ENCODE measurements at regions not wholly inside any gene's neighbourhood (a gene's known extent, or its start where the extent isn't known, plus 50 kb on each side); places are given as distances from the start of the nearest gene placed in this dataset.

DNA sequence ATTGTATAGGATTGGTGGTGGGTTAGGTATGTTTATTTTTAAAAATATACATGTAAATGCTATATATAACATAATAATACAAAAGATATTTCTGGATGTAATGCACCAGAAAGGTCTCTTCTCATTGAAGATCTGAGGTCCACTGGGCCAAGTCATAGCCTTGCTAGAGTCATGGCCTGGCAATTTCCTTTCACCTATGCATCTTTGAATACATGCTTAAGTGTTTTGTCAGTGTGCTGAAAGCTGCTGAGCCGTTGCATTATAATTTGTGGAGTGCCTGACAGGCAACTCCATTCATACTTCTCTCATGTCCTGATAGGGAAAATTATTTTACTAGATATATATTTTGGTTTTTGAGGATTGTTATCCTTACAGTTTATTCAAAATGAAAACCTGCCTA, 410.2 kb upstream of the CT83 start:
- TF ChIP-seq, protein P1, sequence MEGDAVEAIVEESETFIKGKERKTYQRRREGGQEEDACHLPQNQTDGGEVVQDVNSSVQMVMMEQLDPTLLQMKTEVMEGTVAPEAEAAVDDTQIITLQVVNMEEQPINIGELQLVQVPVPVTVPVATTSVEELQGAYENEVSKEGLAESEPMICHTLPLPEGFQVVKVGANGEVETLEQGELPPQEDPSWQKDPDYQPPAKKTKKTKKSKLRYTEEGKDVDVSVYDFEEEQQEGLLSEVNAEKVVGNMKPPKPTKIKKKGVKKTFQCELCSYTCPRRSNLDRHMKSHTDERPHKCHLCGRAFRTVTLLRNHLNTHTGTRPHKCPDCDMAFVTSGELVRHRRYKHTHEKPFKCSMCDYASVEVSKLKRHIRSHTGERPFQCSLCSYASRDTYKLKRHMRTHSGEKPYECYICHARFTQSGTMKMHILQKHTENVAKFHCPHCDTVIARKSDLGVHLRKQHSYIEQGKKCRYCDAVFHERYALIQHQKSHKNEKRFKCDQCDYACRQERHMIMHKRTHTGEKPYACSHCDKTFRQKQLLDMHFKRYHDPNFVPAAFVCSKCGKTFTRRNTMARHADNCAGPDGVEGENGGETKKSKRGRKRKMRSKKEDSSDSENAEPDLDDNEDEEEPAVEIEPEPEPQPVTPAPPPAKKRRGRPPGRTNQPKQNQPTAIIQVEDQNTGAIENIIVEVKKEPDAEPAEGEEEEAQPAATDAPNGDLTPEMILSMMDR (IDR thresholded peaks at IDR 0.05; ENCODE audit: insufficient read depth, low read length, poor library complexity, severe bottlenecking), result no peak
- Histone ChIP-seq H3K36me3 (ENCODE audit: control insufficient read depth, insufficient read depth, low read length) (no peaks in the 10 kb centered on the region), H3K4me3 (ENCODE audit: low read depth, low read length) (no peak overlapping the region), H3K27me3 (ENCODE audit: control insufficient read depth, insufficient read depth, low read length) (no peaks in the 10 kb centered on the region)
- DNase-seq (ENCODE audit: low read depth), result no peak

DNA sequence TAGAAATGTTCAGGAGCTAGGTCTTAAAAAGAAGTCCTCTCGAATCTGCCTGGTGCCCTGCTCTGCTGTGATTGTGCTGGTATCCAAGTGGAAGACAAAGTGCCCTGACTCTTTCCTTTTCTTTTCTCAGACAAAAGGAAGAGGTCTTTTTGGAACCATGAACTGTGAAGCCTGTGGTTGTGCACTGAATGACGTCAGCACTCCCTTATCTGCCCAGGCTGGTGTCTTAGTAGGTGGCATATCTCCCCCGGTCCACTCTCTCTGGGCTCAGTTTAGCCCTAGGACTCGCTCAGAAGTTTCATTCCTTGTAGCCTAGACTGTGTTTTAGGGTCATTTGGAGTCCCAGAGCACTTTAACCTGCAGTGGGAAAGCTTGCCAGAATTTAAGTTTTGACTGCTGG, 400.3 kb upstream of the CT83 start:
- TF ChIP-seq, protein P1 (IDR thresholded peaks at IDR 0.05; ENCODE audit: insufficient read depth, low read length, poor library complexity, severe bottlenecking), result no peak
- Histone ChIP-seq H3K36me3 (ENCODE audit: control insufficient read depth, insufficient read depth, low read length) (no peaks in the 10 kb centered on the region), H3K27me3 (ENCODE audit: control insufficient read depth, insufficient read depth, low read length) (no peaks in the 10 kb centered on the region), H3K4me3 (ENCODE audit: low read depth, low read length) (no peak overlapping the region)
- no peak for DNase-seq (ENCODE audit: low read depth)

DNA sequence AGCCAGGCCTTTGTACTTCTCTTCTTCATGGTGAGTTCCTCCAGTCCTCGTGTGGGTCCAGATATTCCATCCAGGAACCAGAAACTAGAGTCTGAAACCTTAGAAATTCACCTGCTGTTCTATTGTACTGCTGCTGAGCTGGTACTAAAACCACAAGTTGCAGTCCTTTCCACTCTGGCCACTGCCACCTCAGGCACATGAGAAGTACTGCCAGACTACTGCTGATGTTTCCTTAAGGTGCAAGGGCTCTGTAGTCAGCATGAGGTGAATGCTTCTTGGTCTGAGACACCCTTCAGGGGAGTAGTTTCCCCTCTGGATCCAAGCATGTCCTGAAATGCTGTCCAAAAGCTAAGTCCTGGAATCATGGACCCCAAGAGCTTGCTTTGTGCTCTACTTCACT, 399.6 kb upstream of the CT83 start:
- TF ChIP-seq, protein P1 (IDR thresholded peaks at IDR 0.05; ENCODE audit: insufficient read depth, low read length, poor library complexity, severe bottlenecking), result no peak
- Histone ChIP-seq H3K27me3 (ENCODE audit: control insufficient read depth, insufficient read depth, low read length) (no peaks in the 10 kb centered on the region), H3K36me3 (ENCODE audit: control insufficient read depth, insufficient read depth, low read length) (no peaks in the 10 kb centered on the region), H3K4me3 (ENCODE audit: low read depth, low read length) (no peak overlapping the region)
- no peak for DNase-seq (ENCODE audit: low read depth)

DNA sequence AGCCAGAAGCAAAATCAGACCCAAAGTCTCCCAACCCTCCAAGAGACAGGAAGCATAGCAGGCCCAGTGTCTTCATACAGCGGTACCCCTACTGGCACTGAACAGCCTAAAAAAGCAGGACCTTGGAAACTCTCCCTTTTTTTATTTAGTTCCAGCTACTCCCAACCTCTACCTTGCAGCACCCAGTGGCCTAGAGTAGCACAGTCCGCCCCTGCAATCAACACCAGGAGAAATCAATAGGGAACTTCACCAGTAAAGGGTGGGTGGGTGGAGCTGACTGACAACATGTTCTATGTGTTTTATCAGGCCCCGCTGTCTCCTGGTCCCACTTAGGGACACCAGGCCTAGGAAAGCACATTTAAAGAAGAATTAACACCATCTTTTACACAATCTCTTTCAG, 378.5 kb upstream of the CT83 start:
- H3K27me3 ChIP-seq (ENCODE audit: control insufficient read depth, insufficient read depth, low read length), result no peaks in the 10 kb centered on the region
- no peaks in the 10 kb centered on the region for H3K36me3 ChIP-seq (ENCODE audit: control insufficient read depth, insufficient read depth, low read length)
- no peak overlapping the region for H3K4me3 ChIP-seq (ENCODE audit: low read depth, low read length)
- TF ChIP-seq, protein P1 (IDR thresholded peaks at IDR 0.05; ENCODE audit: insufficient read depth, low read length, poor library complexity, severe bottlenecking), result no peak
- DNase-seq (ENCODE audit: low read depth), result no peak

DNA sequence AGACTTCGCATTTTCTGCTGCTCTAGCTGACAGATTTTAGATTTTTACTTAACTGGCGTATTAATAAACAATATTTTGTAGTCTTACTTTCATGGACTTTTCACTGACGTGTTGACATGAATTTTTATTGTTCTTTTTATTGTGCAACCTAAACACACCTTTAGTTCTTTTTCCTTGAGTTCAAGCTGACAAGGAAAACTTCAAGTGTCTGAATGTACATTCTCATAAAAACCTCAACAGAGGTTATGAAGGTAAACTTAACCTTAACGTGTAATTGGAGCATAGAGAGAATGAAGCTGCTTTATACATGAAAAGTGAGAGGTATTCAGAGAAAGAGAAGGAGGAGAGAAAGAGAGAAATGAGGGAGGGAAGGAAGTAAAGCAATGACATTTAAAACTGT, 364.3 kb upstream of the CT83 start:
- no peak for DNase-seq (ENCODE audit: low read depth)
- Histone ChIP-seq H3K4me3 (ENCODE audit: low read depth, low read length) (no peak overlapping the region), H3K27me3 (ENCODE audit: control insufficient read depth, insufficient read depth, low read length) (no peaks in the 10 kb centered on the region), H3K36me3 (ENCODE audit: control insufficient read depth, insufficient read depth, low read length) (no peaks in the 10 kb centered on the region)
- TF ChIP-seq, protein P1 (IDR thresholded peaks at IDR 0.05; ENCODE audit: insufficient read depth, low read length, poor library complexity, severe bottlenecking), result no peak

DNA sequence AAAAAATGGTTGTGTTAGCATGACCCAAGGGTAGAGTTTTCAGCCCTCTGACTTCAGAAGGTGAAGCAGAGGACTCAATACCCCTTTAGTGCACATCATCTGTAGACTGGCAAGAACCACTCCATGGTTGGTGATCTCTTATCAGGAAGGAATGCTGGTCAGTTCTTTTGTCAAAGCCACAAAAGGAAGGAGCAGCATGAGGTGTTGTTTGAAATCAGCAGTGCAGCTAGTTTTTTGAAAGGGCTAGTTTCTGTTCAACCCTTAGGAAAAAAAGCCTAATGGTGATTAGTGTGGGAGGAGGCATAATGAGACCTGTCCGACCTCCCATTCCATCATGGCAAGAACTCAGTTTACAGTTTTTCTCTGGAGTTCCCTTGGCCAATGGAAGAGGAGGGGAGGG, 362.0 kb upstream of the CT83 start:
- no peak overlapping the region for H3K4me3 ChIP-seq (ENCODE audit: low read depth, low read length)

More for the DNA sequence above, 362.0 kb upstream of the CT83 start:
- H3K36me3 ChIP-seq (ENCODE audit: control insufficient read depth, insufficient read depth, low read length), result no peaks in the 10 kb centered on the region
- TF ChIP-seq, protein P1 (IDR thresholded peaks at IDR 0.05; ENCODE audit: insufficient read depth, low read length, poor library complexity, severe bottlenecking), result no peak
- H3K27me3 ChIP-seq (ENCODE audit: control insufficient read depth, insufficient read depth, low read length), result no peaks in the 10 kb centered on the region
- DNase-seq (ENCODE audit: low read depth), result no peak
